Putamen (tissue), 1 donor: ENCODE measurements at regions not wholly inside any gene's neighbourhood (a gene's known extent, or its start where the extent isn't known, plus 50 kb on each side); places are given as distances from the start of the nearest gene placed in this dataset.

ENCODE experiments used
- DNase-seq: peaks from one replicate; pipeline ENCODE4 v3.0.0-alpha.2; 2016; ENCODE audit warnings: low spot score

GRCh38 chr9:82216435-82216834 lies 227.9 kb downstream of the SPATA31D1 start:
- DNase-seq: no peak

GRCh38 chr9:82223442-82223841 lies 234.9 kb downstream of the SPATA31D1 start:
- DNase-seq: no peak

GRCh38 chr9:82231411-82231810 lies 242.8 kb downstream of the SPATA31D1 start:
- no peak for DNase-seq

GRCh38 chr9:82234160-82234943 lies 245.8 kb downstream of the SPATA31D1 start:
- DNase-seq: no peak

GRCh38 chr9:82242285-82242963 lies 253.9 kb downstream of the SPATA31D1 start:
- no peak for DNase-seq

- DNase-seq: no peak
These were observed 258.7 kb downstream of the SPATA31D1 start for GRCh38 chr9:82247318-82247717.

- DNase-seq: no peak
These were observed 263.5 kb downstream of the SPATA31D1 start for GRCh38 chr9:82252116-82252515.

GRCh38 chr9:82254646-82255367 lies 266.2 kb downstream of the SPATA31D1 start:
- no peak for DNase-seq

GRCh38 chr9:82255481-82256176 lies 267.1 kb downstream of the SPATA31D1 start:
- no peak for DNase-seq

GRCh38 chr9:82260691-82261090 lies 272.1 kb downstream of the SPATA31D1 start:
- no peak for DNase-seq

- no peak for DNase-seq
These were observed 275.0 kb downstream of the SPATA31D1 start for GRCh38 chr9:82263619-82264018.

GRCh38 chr9:82271106-82271561 lies 282.6 kb downstream of the SPATA31D1 start:
- no peak for DNase-seq

- DNase-seq: no peak
These were observed 284.5 kb downstream of the SPATA31D1 start for GRCh38 chr9:82273121-82273520.

- no peak for DNase-seq
These were observed 286.8 kb downstream of the SPATA31D1 start for GRCh38 chr9:82275258-82275927.

- DNase-seq: no peak
These were observed 292.5 kb downstream of the SPATA31D1 start for GRCh38 chr9:82281066-82281465.

GRCh38 chr9:82284758-82285157 lies 296.2 kb downstream of the SPATA31D1 start:
- no peak for DNase-seq

- no peak for DNase-seq
These were observed 306.6 kb downstream of the SPATA31D1 start for GRCh38 chr9:82295181-82295580.

- no peak for DNase-seq
These were observed 311.3 kb downstream of the SPATA31D1 start for GRCh38 chr9:82299870-82300269.

GRCh38 chr9:82302968-82303655 lies 314.5 kb downstream of the SPATA31D1 start:
- DNase-seq: no peak

GRCh38 chr9:82308836-82309235 lies 320.3 kb downstream of the SPATA31D1 start:
- DNase-seq: no peak

- no peak for DNase-seq
These were observed 325.1 kb downstream of the SPATA31D1 start for GRCh38 chr9:82313697-82314096.
